ENCODE measurements at regions not wholly inside any gene's neighbourhood (a gene's known extent, or its start where the extent isn't known, plus 50 kb on each side); places are given as distances from the start of the nearest gene placed in this dataset.
"Not testable (repeated sequence)": the region's sequence is repeated elsewhere in the genome, so short reads cannot be mapped to it uniquely, and the experiment has no call there.

DNA sequence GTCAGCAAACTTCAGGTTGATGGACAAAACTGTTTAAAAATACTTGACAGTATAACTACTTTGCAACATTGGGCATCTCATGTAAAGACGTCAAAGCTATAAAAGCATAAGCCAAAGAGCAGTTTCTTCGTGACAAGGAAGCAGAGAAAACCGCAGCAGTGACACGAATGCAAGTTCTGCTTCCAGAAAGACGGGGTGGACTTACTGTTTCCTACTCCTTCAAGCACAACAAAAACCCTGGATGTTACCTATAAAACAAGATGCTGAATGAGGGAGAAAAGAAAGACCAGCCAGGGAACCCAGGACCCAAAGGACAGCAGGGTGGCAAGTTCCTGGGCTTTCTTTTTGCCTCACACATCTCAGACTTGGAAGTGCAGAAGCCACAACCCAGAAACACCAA is 98.0 kb downstream of the DLL1 start (continued):
- TF ChIP-seq STAT1 (IDR thresholded peaks at IDR 0.05; ENCODE audit: unreplicated experiment): no peak
- TF ChIP-seq POLR2AphosphoS5 (IDR thresholded peaks at IDR 0.05; ENCODE audit: low read depth): no peak
- TF ChIP-seq, protein P1, sequence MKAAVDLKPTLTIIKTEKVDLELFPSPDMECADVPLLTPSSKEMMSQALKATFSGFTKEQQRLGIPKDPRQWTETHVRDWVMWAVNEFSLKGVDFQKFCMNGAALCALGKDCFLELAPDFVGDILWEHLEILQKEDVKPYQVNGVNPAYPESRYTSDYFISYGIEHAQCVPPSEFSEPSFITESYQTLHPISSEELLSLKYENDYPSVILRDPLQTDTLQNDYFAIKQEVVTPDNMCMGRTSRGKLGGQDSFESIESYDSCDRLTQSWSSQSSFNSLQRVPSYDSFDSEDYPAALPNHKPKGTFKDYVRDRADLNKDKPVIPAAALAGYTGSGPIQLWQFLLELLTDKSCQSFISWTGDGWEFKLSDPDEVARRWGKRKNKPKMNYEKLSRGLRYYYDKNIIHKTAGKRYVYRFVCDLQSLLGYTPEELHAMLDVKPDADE (IDR thresholded peaks at IDR 0.05): no peak
- TF ChIP-seq EZH2phosphoT487 (IDR thresholded peaks at IDR 0.05; ENCODE audit: unreplicated experiment): no peak

DNA sequence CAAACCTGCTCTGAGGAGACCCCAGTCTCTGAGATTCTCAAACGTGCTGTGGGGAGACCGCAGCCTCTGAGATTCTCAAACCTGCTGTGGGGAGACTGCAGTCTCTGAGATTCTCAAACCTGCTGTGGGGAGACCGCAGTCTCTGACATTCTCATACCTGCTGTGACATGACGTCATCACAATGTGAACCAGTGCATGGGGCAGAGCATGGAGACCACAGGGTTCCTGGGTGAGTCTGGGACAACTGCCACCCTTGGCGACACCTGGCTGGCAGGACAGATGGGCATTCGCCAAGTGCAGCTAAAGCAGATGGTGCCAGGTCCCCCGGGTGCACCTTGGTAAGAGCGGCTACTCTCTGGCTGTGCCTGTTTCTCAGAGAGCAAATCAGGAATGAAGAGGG is 98.8 kb downstream of the DLL1 start:
- not testable (repeated sequence) for H3K4me3 Mint-ChIP-seq; H4K20me1 ChIP-seq (replicated peaks; ENCODE audit: insufficient read depth); H3K4me2 ChIP-seq; H3K9me2 ChIP-seq (ENCODE audit: insufficient read depth); H3K36me3 Mint-ChIP-seq (ENCODE audit: low read depth); H3F3A ChIP-seq (replicated peaks; ENCODE audit: low read depth); H3K4me1 Mint-ChIP-seq; H3K4me1 ChIP-seq (ENCODE audit: insufficient read depth); H3K27me3 Mint-ChIP-seq (ENCODE audit: insufficient read depth, low read depth, poor library complexity); H3K27me3 ChIP-seq (ENCODE audit: insufficient read depth); H3K27ac Mint-ChIP-seq; H3K4me3 ChIP-seq; DNase-seq (ENCODE audit: low spot score); H3K27ac ChIP-seq (ENCODE audit: low read depth); H3K36me3 ChIP-seq (ENCODE audit: insufficient read depth); H2AFZ ChIP-seq; H3K79me2 ChIP-seq (replicated peaks; ENCODE audit: insufficient read depth); ATAC-seq
- H3K9me3 Mint-ChIP-seq: peaks cover 30% of the 10 kb centered on the region

DNA sequence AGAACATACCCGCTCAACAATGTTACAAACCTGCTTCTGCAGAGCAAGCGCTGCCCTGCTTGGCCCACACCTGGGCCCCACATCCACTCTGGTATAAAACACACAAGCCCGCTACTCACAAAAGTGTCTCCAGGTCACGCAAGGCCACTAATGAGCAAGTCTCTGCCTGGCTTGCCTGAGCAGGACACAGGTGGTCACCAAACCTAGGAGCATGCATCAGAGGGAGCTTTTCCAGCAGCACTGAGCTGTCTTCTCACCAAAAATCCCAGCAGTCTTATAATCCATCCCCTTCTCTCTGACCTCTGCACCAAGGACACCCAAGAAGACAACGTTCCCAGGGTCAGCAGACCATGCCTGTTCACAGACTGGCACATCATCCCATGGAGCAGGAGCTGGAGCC is 100.8 kb downstream of the DLL1 start:
- no peak for TF ChIP-seq EZH2 (IDR thresholded peaks at IDR 0.05; ENCODE audit: low read depth, unreplicated experiment)
- TF ChIP-seq EZH2phosphoT487 (IDR thresholded peaks at IDR 0.05; ENCODE audit: unreplicated experiment): no peak
- TF ChIP-seq, protein P1 (IDR thresholded peaks at IDR 0.05): no peak
- no peak for TF ChIP-seq CREB1 (CRISPR knock-in tag; IDR thresholded peaks at IDR 0.05; ENCODE audit: low read depth)
- no peak for TF ChIP-seq STAT1 (IDR thresholded peaks at IDR 0.05; ENCODE audit: unreplicated experiment)
- H3K27me3 Mint-ChIP-seq (ENCODE audit: insufficient read depth, low read depth, poor library complexity): peaks cover 1% of the 10 kb centered on the region
- H4K20me1 ChIP-seq (replicated peaks; ENCODE audit: insufficient read depth): no peaks in the 10 kb centered on the region

DNA sequence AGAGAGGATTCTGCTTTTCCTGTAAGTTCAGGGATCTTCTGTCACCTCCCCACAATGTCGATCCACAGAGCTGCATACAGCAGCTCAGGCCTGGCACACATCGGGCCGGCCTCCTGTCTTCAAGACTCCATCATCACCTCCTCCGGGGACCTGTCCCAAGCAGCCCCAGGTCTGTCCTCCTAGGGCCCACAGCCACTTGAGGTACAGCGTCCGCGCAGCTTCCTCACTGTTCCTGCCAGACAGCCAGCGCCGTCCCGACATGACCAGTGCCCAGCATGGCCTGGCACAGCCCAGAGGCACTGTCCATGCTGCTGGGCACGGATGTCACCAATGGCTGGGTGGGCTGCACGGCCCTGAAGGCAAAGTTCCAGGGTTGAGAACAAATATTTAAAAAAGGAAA is 101.6 kb downstream of the DLL1 start:
- Histone ChIP-seq H2AFZ (no peak overlapping the region), H4K20me1 (replicated peaks; ENCODE audit: insufficient read depth) (no peaks in the 10 kb centered on the region), H3K27me3 (ENCODE audit: insufficient read depth) (no peaks in the 10 kb centered on the region), H3K9me2 (ENCODE audit: insufficient read depth) (no peaks in the 10 kb centered on the region), H3K27ac (ENCODE audit: low read depth) (no peak overlapping the region), H3F3A (replicated peaks; ENCODE audit: low read depth) (no peaks in the 10 kb centered on the region), H3K36me3 (ENCODE audit: insufficient read depth) (peaks cover under 1% of the 10 kb centered on the region; the same call in 1 of the 2 replicates), H3K4me2 (no peak overlapping the region), H3K4me1 (ENCODE audit: insufficient read depth) (no peaks in the 10 kb centered on the region), H3K79me2 (replicated peaks; ENCODE audit: insufficient read depth) (no peaks in the 10 kb centered on the region), H3K4me3 (no peak overlapping the region)
- Mint-ChIP-seq H3K4me1 (no peaks in the 10 kb centered on the region), H3K27ac (no peak overlapping the region), H3K4me3 (no peak overlapping the region), H3K9me3 (peaks cover 10% of the 10 kb centered on the region), H3K36me3 (ENCODE audit: low read depth) (no peaks in the 10 kb centered on the region), H3K27me3 (ENCODE audit: insufficient read depth, low read depth, poor library complexity) (peaks cover 2% of the 10 kb centered on the region)
- no peak for DNase-seq (ENCODE audit: low spot score)
- ATAC-seq: no peak
- TF ChIP-seq, protein P2, sequence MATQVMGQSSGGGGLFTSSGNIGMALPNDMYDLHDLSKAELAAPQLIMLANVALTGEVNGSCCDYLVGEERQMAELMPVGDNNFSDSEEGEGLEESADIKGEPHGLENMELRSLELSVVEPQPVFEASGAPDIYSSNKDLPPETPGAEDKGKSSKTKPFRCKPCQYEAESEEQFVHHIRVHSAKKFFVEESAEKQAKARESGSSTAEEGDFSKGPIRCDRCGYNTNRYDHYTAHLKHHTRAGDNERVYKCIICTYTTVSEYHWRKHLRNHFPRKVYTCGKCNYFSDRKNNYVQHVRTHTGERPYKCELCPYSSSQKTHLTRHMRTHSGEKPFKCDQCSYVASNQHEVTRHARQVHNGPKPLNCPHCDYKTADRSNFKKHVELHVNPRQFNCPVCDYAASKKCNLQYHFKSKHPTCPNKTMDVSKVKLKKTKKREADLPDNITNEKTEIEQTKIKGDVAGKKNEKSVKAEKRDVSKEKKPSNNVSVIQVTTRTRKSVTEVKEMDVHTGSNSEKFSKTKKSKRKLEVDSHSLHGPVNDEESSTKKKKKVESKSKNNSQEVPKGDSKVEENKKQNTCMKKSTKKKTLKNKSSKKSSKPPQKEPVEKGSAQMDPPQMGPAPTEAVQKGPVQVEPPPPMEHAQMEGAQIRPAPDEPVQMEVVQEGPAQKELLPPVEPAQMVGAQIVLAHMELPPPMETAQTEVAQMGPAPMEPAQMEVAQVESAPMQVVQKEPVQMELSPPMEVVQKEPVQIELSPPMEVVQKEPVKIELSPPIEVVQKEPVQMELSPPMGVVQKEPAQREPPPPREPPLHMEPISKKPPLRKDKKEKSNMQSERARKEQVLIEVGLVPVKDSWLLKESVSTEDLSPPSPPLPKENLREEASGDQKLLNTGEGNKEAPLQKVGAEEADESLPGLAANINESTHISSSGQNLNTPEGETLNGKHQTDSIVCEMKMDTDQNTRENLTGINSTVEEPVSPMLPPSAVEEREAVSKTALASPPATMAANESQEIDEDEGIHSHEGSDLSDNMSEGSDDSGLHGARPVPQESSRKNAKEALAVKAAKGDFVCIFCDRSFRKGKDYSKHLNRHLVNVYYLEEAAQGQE (IDR thresholded peaks at IDR 0.05; ENCODE audit: unreplicated experiment): no peak
- TF ChIP-seq CREB1 (CRISPR knock-in tag; IDR thresholded peaks at IDR 0.05; ENCODE audit: low read depth) (no peak), ZNF114 (CRISPR knock-in tag; IDR thresholded peaks at IDR 0.05) (no peak), POLR2AphosphoS5 (IDR thresholded peaks at IDR 0.05; ENCODE audit: low read depth) (no peak)

More for the DNA sequence above, 100.8 kb downstream of the DLL1 start:
- Mint-ChIP-seq H3K4me3 (no peak overlapping the region), H3K4me1 (no peaks in the 10 kb centered on the region), H3K27ac (no peak overlapping the region), H3K36me3 (ENCODE audit: low read depth) (peaks cover 2% of the 10 kb centered on the region; the same call in 1 of the 3 replicates), H3K9me3 (peaks cover 16% of the 10 kb centered on the region)
- no peaks in the 10 kb centered on the region for H3F3A ChIP-seq (replicated peaks; ENCODE audit: low read depth)
- DNase-seq (ENCODE audit: low spot score) (no peak), ATAC-seq (no peak)
- H2AFZ ChIP-seq: no peak overlapping the region
- H3K36me3 ChIP-seq (ENCODE audit: insufficient read depth): peaks cover 3% of the 10 kb centered on the region; the same call in 1 of the 2 replicates
- H3K4me1 ChIP-seq (ENCODE audit: insufficient read depth): no peaks in the 10 kb centered on the region
- H3K9me2 ChIP-seq (ENCODE audit: insufficient read depth): no peaks in the 10 kb centered on the region
- H3K27ac ChIP-seq (ENCODE audit: low read depth): no peak overlapping the region
- H3K4me2 ChIP-seq: no peak overlapping the region
- no peak overlapping the region for H3K4me3 ChIP-seq
- H3K79me2 ChIP-seq (replicated peaks; ENCODE audit: insufficient read depth): no peaks in the 10 kb centered on the region
- H3K27me3 ChIP-seq (ENCODE audit: insufficient read depth): no peaks in the 10 kb centered on the region

All from GM23338 (cell line).